ENCODE measurements at regions not wholly inside any gene's neighbourhood (a gene's known extent, or its start where the extent isn't known, plus 50 kb on each side); places are given as distances from the start of the nearest gene placed in this dataset.

- DNase-seq, result no peak
Observed at GRCh38 chr3:10743366-10744097, 72.5 kb upstream of the SLC6A11 start.

GRCh38 chr3:10744098-10744465 lies 71.9 kb upstream of the SLC6A11 start:
- no peak for DNase-seq

GRCh38 chr3:10745392-10745791 lies 70.6 kb upstream of the SLC6A11 start:
- no peak for DNase-seq

- DNase-seq, result no peak
Observed at GRCh38 chr3:10746001-10746400, 70.0 kb upstream of the SLC6A11 start.

- DNase-seq, result no peak
Observed at GRCh38 chr3:10746684-10747083, 69.3 kb upstream of the SLC6A11 start.

GRCh38 chr3:10747341-10747740 lies 68.7 kb upstream of the SLC6A11 start:
- no peak for DNase-seq

- no peak for DNase-seq
Observed at GRCh38 chr3:10748040-10748439, 68.0 kb upstream of the SLC6A11 start.

GRCh38 chr3:10753964-10754363 lies 62.1 kb upstream of the SLC6A11 start:
- no peak for DNase-seq

GRCh38 chr3:10756546-10756945 lies 59.5 kb upstream of the SLC6A11 start:
- DNase-seq, result no peak

- DNase-seq, result no peak
Observed at GRCh38 chr3:10757021-10757820, 58.8 kb upstream of the SLC6A11 start.

- DNase-seq, result no peak
Observed at GRCh38 chr3:10757821-10758130, 58.3 kb upstream of the SLC6A11 start.

GRCh38 chr3:10758304-10759037 lies 57.6 kb upstream of the SLC6A11 start:
- peak in 1 of 2 donors; percentile 49 for DNase-seq

GRCh38 chr3:10759495-10759894 lies 56.5 kb upstream of the SLC6A11 start:
- no peak for DNase-seq

GRCh38 chr3:10760199-10760598 lies 55.8 kb upstream of the SLC6A11 start:
- no peak for DNase-seq

- DNase-seq, result no peak
Observed at GRCh38 chr3:10761583-10761982, 54.4 kb upstream of the SLC6A11 start.

- no peak for DNase-seq
Observed at GRCh38 chr3:10762116-10762515, 53.9 kb upstream of the SLC6A11 start.

- DNase-seq, result no peak
Observed at GRCh38 chr3:10762611-10763247, 53.3 kb upstream of the SLC6A11 start.

- no peak for DNase-seq
Observed at GRCh38 chr3:10763248-10763620, 52.8 kb upstream of the SLC6A11 start.

- no peak for DNase-seq
Observed at GRCh38 chr3:10763817-10764258, 52.2 kb upstream of the SLC6A11 start.

GRCh38 chr3:10764259-10765051 lies 51.6 kb upstream of the SLC6A11 start:
- DNase-seq, result no peak

GRCh38 chr3:10766049-10766705 lies 49.9 kb upstream of the SLC6A11 start:
- no peak for DNase-seq
